WTC11 (cell line): ENCODE measurements at regions not wholly inside any gene's neighbourhood (a gene's known extent, or its start where the extent isn't known, plus 50 kb on each side); places are given as distances from the start of the nearest gene placed in this dataset.
A peak's percentile ranks its signal among the peaks of the same experiment; 100 is the strongest.

Experiments
- ATAC-seq: fragments of 200-7000 bp; cut with Tn5 transposase; 2 replicates; pipeline ENCODE4 v1.10.0; 2021; ENCODE audit warnings: mild to moderate bottlenecking, moderate library complexity
- CTCF ChIA-PET: fragments of 300-600 bp; sonication (Branson Sonifier 250); formaldehyde crosslinking; loops from one replicate; lab custom pipeline; 2021; ENCODE audit warnings: antibody characterized with exemption; lab: Charles Lee
- POLR2A ChIA-PET: fragments of 350-600 bp; sonication (Branson Sonifier 250); formaldehyde crosslinking; loops from one replicate; lab custom pipeline; 2021; ENCODE audit warnings: antibody characterized with exemption; lab: Charles Lee
- DNase-seq: peaks from one replicate; pipeline ENCODE4 v3.0.0; 2021; ENCODE audit warnings: low spot score
- H3K27ac Mint-ChIP-seq: 2 replicates; pipeline ENCODE4 v1.8.0; 2021; ENCODE audit warnings: mixed read lengths
- H3K27me3 Mint-ChIP-seq: 2 replicates; pipeline ENCODE4 v1.8.0; 2021; ENCODE audit warnings: low read depth, mild to moderate bottlenecking, moderate library complexity, mixed read lengths
- H3K36me3 Mint-ChIP-seq: 2 replicates; pipeline ENCODE4 v1.8.0; 2021; ENCODE audit warnings: mixed read lengths
- H3K4me1 Mint-ChIP-seq: 2 replicates; pipeline ENCODE4 v1.8.0; 2022; ENCODE audit warnings: mixed read lengths
- H3K4me3 Mint-ChIP-seq: 2 replicates; pipeline ENCODE4 v1.8.0; 2021; ENCODE audit warnings: mild to moderate bottlenecking, moderate library complexity, mixed read lengths
- H3K9me3 Mint-ChIP-seq: 2 replicates; pipeline ENCODE4 v1.8.0; 2021; ENCODE audit warnings: mixed read lengths
- ATF2 ChIP-seq: sonication (generic); formaldehyde crosslinking; IDR thresholded peaks from 2 replicates; pipeline ENCODE4 v1.8.1; 2022; ENCODE audit warnings: low read depth, missing genetic modification reagents, borderline replicate concordance
- CTCF ChIP-seq: fragments of 200-600 bp; IDR thresholded peaks from 2 replicates; pipeline ENCODE4 v1.8.0; 2022; ENCODE audit warnings: antibody characterized with exemption
- E2F1 ChIP-seq: sonication (generic); formaldehyde crosslinking; IDR thresholded peaks from 2 replicates; pipeline ENCODE4 v1.8.0; 2022; ENCODE audit warnings: mild to moderate bottlenecking, missing genetic modification reagents
- HMGXB4 ChIP-seq: sonication (generic); formaldehyde crosslinking; IDR thresholded peaks from 2 replicates; pipeline ENCODE4 v1.8.1; 2023; ENCODE audit warnings: mild to moderate bottlenecking, moderate library complexity, missing genetic modification reagents
- SMAD3 ChIP-seq: sonication (generic); formaldehyde crosslinking; IDR thresholded peaks from 2 replicates; pipeline ENCODE4 v1.8.0; 2022; ENCODE audit warnings: missing genetic modification reagents, mild to moderate bottlenecking, borderline replicate concordance
- SP1 ChIP-seq: sonication (generic); formaldehyde crosslinking; conservative IDR thresholded peaks from 2 replicates; pipeline ENCODE4 v1.8.1; 2022; ENCODE audit warnings: missing genetic modification reagents
- STAT6 ChIP-seq: sonication (generic); formaldehyde crosslinking; conservative IDR thresholded peaks from 2 replicates; pipeline ENCODE4 v1.8.1; 2023; ENCODE audit warnings: mild to moderate bottlenecking, low read depth, missing genetic modification reagents, moderate library complexity
- ZNF317 ChIP-seq: sonication (generic); formaldehyde crosslinking; IDR thresholded peaks from 2 replicates; pipeline ENCODE4 v1.8.1; 2023; ENCODE audit warnings: low read depth, mild to moderate bottlenecking, moderate library complexity, missing genetic modification reagents, borderline replicate concordance
- ZNF512 ChIP-seq: sonication (generic); formaldehyde crosslinking; IDR thresholded peaks from 2 replicates; pipeline ENCODE4 v1.8.1; 2022; ENCODE audit warnings: missing genetic modification reagents, borderline replicate concordance
- ZSCAN18 ChIP-seq: fragments of 250-450 bp; sonication (Bioruptor Pico); IDR thresholded peaks from 2 replicates; pipeline ENCODE4 v2.1.2; 2022; ENCODE audit warnings: mild to moderate bottlenecking, moderate library complexity

GRCh38 chr1:209207126-209207700 lies 376.3 kb upstream of the CAMK1G start (continued):
- no peak for TF ChIP-seq ZNF317 (CRISPR knock-in tag)
- TF ChIP-seq SMAD3 (CRISPR knock-in tag), result no peak
- TF ChIP-seq ATF2 (CRISPR knock-in tag), result no peak
- no peak for TF ChIP-seq ZNF512 (CRISPR knock-in tag)
- TF ChIP-seq E2F1 (CRISPR knock-in tag), result no peak
- no peak for TF ChIP-seq HMGXB4 (CRISPR knock-in tag)
- no peak for TF ChIP-seq STAT6 (CRISPR knock-in tag)
- no peak for TF ChIP-seq ZSCAN18

- H3K4me1 Mint-ChIP-seq, result peaks cover 24% of the 10 kb centered on the region
- no peaks in the 10 kb centered on the region for H3K9me3 Mint-ChIP-seq
- ChIA-PET POLR2A (interaction anchor here (1.3 kb wide), 1 partner anchor 137 kb away, joined by 6 read pairs; no protein-coding TSS in a partner anchor), CTCF (interaction anchor here (0.6 to 5.4 kb wide), 76 partner anchors 8 to 1214 kb away, joined by 3 to 45 read pairs (median 5); partner anchors contain the start of genes CAMK1G and PLXNA2)
- DNase-seq, result peak; percentile 83
- H3K27me3 Mint-ChIP-seq, result peaks cover 9% of the 10 kb centered on the region
- no peaks in the 10 kb centered on the region for H3K36me3 Mint-ChIP-seq
- no peak overlapping the region for H3K27ac Mint-ChIP-seq
- 0 out of 2 replicates have a peak, but pooled peaks have one; percentile 47 for TF ChIP-seq ZNF317 (CRISPR knock-in tag)
- peak; percentile 50; the same call in 1 of the 2 replicates for TF ChIP-seq CTCF
- TF ChIP-seq HMGXB4 (CRISPR knock-in tag), result peak; percentile 59
- no peak for TF ChIP-seq SP1 (CRISPR knock-in tag)
- TF ChIP-seq, all 79 proteins: peak for 3
- H3K4me3 Mint-ChIP-seq, result peak overlapping the region; percentile 65
- peak; percentile 91 for ATAC-seq
Observed at GRCh38 chr1:209207701-209208286, 375.7 kb upstream of the CAMK1G start.
